Fibroblast of lung (primary cell): ENCODE measurements at regions not wholly inside any gene's neighbourhood (a gene's known extent, or its start where the extent isn't known, plus 50 kb on each side); places are given as distances from the start of the nearest gene placed in this dataset.

Experiments used
- EZH2 ChIP-seq: IDR thresholded peaks from 2 replicates; pipeline ENCODE4 v1.5.1; 2012; ENCODE audit warnings: low read length, control low read depth, mild to moderate bottlenecking; ENCODE audit errors: missing control alignments
- TF ChIP-seq, protein P1 (sequence below), 2 donors: IDR thresholded peaks in 1 of 2; conservative IDR thresholded peaks in 1 of 2; 1 replicate in 1 of 2; 2 replicates in 1 of 2; pipeline ENCODE4 v1.5.1; 2011 to 2012; ENCODE audit warnings: low read length in 2 of 2, control low read depth in 1 of 2, inconsistent platforms in 1 of 2, low read depth in 1 of 2, mild to moderate bottlenecking in 1 of 2

DNA sequence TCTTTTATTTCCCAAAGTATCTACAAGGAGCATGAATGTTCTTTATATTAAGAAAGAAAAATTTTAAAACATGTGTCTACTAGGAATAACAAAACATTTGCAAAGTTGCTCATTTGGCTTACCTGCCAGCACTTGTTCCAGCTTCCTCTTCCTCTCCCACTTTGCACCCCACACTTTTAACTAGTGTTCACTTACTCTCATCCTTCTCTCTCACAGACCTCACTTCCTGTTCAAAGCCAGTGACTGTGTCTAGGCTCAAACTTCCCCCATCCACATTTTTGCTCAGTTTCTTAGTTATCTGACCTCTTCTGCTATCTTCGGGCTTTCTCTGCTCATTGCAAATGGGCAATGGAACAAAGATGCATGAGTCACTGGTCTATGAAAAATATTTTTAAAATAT is 512.2 kb upstream of the ZNF462 start:
- TF ChIP-seq, protein P1, sequence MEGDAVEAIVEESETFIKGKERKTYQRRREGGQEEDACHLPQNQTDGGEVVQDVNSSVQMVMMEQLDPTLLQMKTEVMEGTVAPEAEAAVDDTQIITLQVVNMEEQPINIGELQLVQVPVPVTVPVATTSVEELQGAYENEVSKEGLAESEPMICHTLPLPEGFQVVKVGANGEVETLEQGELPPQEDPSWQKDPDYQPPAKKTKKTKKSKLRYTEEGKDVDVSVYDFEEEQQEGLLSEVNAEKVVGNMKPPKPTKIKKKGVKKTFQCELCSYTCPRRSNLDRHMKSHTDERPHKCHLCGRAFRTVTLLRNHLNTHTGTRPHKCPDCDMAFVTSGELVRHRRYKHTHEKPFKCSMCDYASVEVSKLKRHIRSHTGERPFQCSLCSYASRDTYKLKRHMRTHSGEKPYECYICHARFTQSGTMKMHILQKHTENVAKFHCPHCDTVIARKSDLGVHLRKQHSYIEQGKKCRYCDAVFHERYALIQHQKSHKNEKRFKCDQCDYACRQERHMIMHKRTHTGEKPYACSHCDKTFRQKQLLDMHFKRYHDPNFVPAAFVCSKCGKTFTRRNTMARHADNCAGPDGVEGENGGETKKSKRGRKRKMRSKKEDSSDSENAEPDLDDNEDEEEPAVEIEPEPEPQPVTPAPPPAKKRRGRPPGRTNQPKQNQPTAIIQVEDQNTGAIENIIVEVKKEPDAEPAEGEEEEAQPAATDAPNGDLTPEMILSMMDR (conservative IDR thresholded peaks at IDR 0.05 in 1 of 2, IDR thresholded peaks at IDR 0.05 in 1 of 2; ENCODE audit: low read depth in 1 of 2, low read length in 2 of 2): no peak
- no peak for TF ChIP-seq EZH2
